H54 (cell line): ENCODE measurements at regions not wholly inside any gene's neighbourhood (a gene's known extent, or its start where the extent isn't known, plus 50 kb on each side); places are given as distances from the start of the nearest gene placed in this dataset.

ENCODE experiments used
- DNase-seq: peaks from one replicate; pipeline ENCODE4 v3.0.0; 2011; ENCODE audit warnings: low spot score, mixed read lengths; ENCODE audit not compliant: insufficient read length
- FAIRE-seq: peaks from 3 replicates; lab custom pipeline; 2011; peaks lifted over from hg19 to GRCh38; lab: Jason Lieb, UNC
- POLR2A ChIP-seq: IDR thresholded peaks from 2 replicates; pipeline ENCODE4 v1.6.1; 2011; ENCODE audit warnings: low read depth, mild to moderate bottlenecking, low read length

DNA sequence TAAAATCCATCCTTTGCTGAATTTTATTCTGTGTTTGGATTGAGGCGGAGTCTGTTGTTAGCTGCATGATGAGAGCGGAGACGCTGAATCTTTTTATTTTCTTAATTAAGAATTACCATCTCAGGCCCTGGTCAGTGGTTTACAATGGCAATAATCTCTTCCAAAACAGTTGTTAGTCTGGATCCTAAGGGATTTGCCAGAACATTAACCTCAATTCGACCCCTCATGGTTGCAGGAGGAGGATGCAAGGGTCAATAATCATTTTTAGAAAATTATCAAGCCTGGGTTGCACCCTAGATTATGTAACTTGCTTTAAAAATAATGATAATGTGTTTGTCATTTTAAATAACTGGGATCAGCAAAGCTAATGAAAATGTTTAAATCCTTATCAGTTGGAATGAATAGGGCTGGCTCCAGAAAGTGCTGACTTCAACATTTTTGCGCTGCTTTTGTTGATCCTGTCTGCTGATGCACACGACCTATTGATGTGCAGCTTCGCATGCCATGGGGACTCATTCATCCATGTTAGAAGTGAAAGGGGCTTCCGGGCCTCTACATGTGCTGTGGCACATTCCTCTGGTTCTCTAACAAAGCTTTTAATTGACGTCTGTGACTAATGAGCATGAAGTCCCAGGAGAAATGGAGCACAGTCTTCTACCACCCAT, 80.7 kb upstream of the KIAA1217 start:
- TF ChIP-seq POLR2A, result no peak
- FAIRE-seq, result no peak
- no peak for DNase-seq

GRCh38 chr10:24132741-24133140, 76.2 kb upstream of the KIAA1217 start:
- DNase-seq (no peak), FAIRE-seq (no peak)
- no peak for TF ChIP-seq POLR2A

- DNase-seq (no peak), FAIRE-seq (no peak)
- no peak for TF ChIP-seq POLR2A
Observed at GRCh38 chr10:24133835-24134234, 75.1 kb upstream of the KIAA1217 start.

DNA sequence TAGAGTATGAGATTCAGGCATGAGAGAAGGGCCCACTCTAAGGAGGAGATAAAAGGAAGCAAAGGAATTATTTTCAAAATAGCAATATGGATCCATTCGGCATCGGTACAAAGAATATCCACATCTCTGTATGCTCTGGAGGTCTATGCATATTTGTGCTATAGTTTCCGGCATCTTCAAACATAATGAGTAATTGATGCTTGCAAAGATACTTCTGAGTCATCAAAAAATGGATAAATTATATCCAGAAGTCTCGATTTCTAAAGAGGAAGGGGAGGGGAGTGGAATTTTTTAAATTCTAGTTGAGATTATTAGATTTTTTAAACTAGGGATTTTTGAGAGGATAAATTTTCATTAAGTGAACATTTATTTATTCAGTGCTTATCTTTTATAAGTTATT, 72.9 kb upstream of the KIAA1217 start:
- TF ChIP-seq POLR2A, result no peak
- no peak for DNase-seq
- FAIRE-seq, result no peak

DNA sequence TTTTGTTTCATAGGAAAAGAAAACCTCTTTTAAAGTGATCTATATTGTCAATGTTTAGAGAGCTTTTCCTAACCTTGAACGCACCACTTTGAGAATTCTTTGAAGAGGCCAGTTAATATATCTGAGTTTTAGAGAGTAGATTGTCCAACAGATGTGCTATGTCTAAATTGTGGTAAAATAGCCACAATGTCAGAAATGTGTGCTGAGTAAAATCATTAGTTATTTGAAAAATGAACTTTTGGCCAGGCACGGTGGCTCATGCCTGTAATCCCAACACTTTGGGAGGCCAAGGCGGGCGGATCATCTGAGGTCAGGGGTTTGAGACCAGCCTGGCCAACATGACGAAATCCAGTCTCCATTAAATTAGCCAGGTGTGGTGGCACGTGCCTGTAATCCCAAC, 61.6 kb upstream of the KIAA1217 start:
- no peak for TF ChIP-seq POLR2A
- FAIRE-seq (no peak), DNase-seq (no peak)

GRCh38 chr10:24149640-24150039, 59.3 kb upstream of the KIAA1217 start:
- TF ChIP-seq POLR2A, result no peak
- DNase-seq (no peak), FAIRE-seq (no peak)

DNA sequence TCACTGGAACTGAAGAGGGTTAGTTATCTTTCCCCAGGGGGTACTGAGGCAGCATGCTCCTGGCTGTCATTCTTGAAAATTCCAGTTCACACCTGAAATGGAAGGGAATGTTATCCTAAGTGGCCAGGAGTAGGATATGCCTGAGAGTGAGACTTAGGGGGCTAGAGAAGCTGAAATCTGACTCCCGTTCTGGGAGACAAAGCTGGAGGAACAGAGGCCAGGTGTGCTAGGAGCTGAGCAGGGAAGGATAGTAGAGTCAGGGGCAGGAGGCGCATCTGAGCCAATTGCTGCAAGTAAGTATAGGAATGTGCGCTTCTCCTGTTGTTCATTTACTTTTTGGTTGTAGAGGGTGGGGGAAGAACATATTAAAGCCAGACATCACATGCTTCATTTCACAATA, 58.1 kb upstream of the KIAA1217 start:
- TF ChIP-seq POLR2A, result no peak
- FAIRE-seq (no peak), DNase-seq (no peak)

DNA sequence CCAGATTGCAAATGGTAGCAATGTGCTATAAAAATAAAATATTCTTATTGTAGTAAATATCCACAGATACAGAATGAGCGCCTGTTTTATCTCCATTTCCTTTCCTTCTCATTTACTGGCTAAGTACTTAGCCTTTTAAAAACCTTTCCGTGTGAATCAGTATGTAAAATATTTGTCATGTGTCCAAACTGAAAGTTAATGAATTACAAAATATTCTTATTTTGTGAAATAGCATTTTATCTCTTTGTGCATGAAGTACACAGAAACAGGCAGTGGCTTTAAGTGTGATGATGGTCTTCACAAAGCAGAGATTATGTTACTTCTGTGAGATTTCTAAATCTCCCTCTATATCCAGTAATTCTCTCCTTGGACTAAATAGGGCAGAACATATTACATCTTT, 56.7 kb upstream of the KIAA1217 start:
- FAIRE-seq (no peak), DNase-seq (no peak)
- no peak for TF ChIP-seq POLR2A

DNA sequence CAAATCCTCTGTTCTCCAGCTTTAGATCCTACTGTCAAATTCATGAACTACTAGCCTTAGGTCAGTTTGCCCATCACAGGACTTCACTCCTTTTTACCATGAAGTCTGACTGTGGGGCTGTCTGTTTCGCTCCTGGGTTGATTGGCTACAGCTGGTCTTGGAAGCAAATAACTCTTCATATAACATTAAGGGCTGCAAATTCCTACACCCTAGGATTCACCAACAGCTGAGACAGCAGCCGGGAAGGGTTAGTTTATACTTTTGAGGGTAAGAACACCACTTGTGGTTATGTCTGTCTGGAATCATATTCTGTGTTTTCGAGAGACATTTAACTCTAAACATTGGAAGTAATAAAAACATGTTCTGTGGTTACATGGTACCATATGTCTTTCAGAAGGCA, 55.9 kb upstream of the KIAA1217 start:
- DNase-seq, result no peak
- no peak for FAIRE-seq
- TF ChIP-seq POLR2A, result no peak

DNA sequence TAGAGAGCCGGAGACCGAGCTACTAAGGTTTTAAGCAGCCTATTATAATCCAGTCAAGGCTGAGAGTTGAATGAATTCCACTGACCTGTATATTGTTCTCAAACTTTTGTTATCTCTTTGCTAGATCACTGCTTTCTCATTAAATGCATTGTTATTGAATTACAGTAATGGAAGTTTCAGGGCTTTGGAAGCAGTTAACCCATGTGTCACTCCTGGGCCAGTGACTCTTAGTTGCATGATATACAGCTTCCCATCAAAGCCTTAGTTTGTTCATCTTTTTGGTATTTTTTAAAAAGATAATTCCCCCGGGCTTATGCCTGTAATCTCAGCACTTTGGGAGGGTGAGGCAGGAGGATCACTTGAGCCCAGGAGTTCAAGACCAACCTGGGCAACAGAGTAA, 55.4 kb upstream of the KIAA1217 start:
- FAIRE-seq (no peak), DNase-seq (no peak)
- no peak for TF ChIP-seq POLR2A

GRCh38 chr10:24156686-24157085, 52.3 kb upstream of the KIAA1217 start:
- TF ChIP-seq POLR2A, result no peak
- no peak for FAIRE-seq
- DNase-seq, result no peak

- FAIRE-seq, result no peak
- DNase-seq, result no peak
Observed at GRCh38 chr10:24157567-24157966, 51.4 kb upstream of the KIAA1217 start.

More at GRCh38 chr10:24157567-24157966, 51.4 kb upstream of the KIAA1217 start:
- TF ChIP-seq POLR2A, result no peak
